HFFc6 (cell line): ENCODE measurements at regions not wholly inside any gene's neighbourhood (a gene's known extent, or its start where the extent isn't known, plus 50 kb on each side); places are given as distances from the start of the nearest gene placed in this dataset.
"Not testable (repeated sequence)": the region's sequence is repeated elsewhere in the genome, so short reads cannot be mapped to it uniquely, and the experiment has no call there.

ENCODE experiments used
- DNase-seq: peaks from one replicate; pipeline ENCODE4 v3.0.0-alpha.2; 2018
- H3K27ac Mint-ChIP-seq: 2 replicates; pipeline ENCODE4 v1.8.0; 2020; ENCODE audit warnings: mild to moderate bottlenecking, mixed read lengths
- H3K27me3 Mint-ChIP-seq: 2 replicates; pipeline ENCODE4 v1.8.0; 2021; ENCODE audit warnings: mild to moderate bottlenecking, moderate library complexity, mixed read lengths; ENCODE audit not compliant: insufficient read depth
- H3K36me3 Mint-ChIP-seq: 2 replicates; pipeline ENCODE4 v1.8.0; 2021; ENCODE audit warnings: low read depth, mixed read lengths
- H3K4me1 Mint-ChIP-seq: 2 replicates; pipeline ENCODE4 v1.8.0; 2020; ENCODE audit warnings: low read depth, mixed read lengths
- H3K4me3 Mint-ChIP-seq: 2 replicates; pipeline ENCODE4 v1.8.0; 2020; ENCODE audit warnings: mild to moderate bottlenecking, moderate library complexity, mixed read lengths
- H3K9me3 Mint-ChIP-seq: 2 replicates; pipeline ENCODE4 v1.8.0; 2020; ENCODE audit warnings: mild to moderate bottlenecking, mixed read lengths
- CTCF ChIP-seq: fragments of 200-600 bp; sonication (generic); IDR thresholded peaks from 2 replicates; pipeline ENCODE4 v1.5.0; 2021; ENCODE audit warnings: antibody characterized with exemption, mild to moderate bottlenecking

GRCh38 chr10:123394382-123394781 is 240.2 kb downstream of the BUB3 start:
- Mint-ChIP-seq H3K9me3 (peaks cover 55% of the 10 kb centered on the region), H3K36me3 (peaks cover 11% of the 10 kb centered on the region), H3K4me3 (no peak overlapping the region), H3K27ac (no peak overlapping the region), H3K27me3 (no peaks in the 10 kb centered on the region), H3K4me1 (no peaks in the 10 kb centered on the region)
- TF ChIP-seq CTCF = no peak
- DNase-seq = no peak

GRCh38 chr10:123395234-123395633 is 241.0 kb downstream of the BUB3 start:
- not testable (repeated sequence) for H3K4me1 Mint-ChIP-seq, H3K27ac Mint-ChIP-seq

GRCh38 chr10:123395906-123396305 is 241.7 kb downstream of the BUB3 start:
- DNase-seq = no peak
- peaks cover 19% of the 10 kb centered on the region for H3K36me3 Mint-ChIP-seq
- no peak for TF ChIP-seq CTCF
- no peaks in the 10 kb centered on the region for H3K4me1 Mint-ChIP-seq
- H3K4me3 Mint-ChIP-seq = no peak overlapping the region
- H3K27ac Mint-ChIP-seq = no peak overlapping the region
- peaks cover 62% of the 10 kb centered on the region for H3K9me3 Mint-ChIP-seq
- H3K27me3 Mint-ChIP-seq = no peaks in the 10 kb centered on the region

More at GRCh38 chr10:123395234-123395633, 241.0 kb downstream of the BUB3 start:
- peaks cover 59% of the 10 kb centered on the region for H3K9me3 Mint-ChIP-seq
- not testable (repeated sequence) for DNase-seq, H3K4me3 Mint-ChIP-seq, H3K27me3 Mint-ChIP-seq
- peaks cover 17% of the 10 kb centered on the region for H3K36me3 Mint-ChIP-seq

- no peak for DNase-seq
- H3K4me3 Mint-ChIP-seq = no peak overlapping the region
- H3K27ac Mint-ChIP-seq = no peak overlapping the region
- peaks cover 68% of the 10 kb centered on the region for H3K9me3 Mint-ChIP-seq
- H3K36me3 Mint-ChIP-seq = peaks cover 15% of the 10 kb centered on the region
- no peak for TF ChIP-seq CTCF
- no peaks in the 10 kb centered on the region for H3K27me3 Mint-ChIP-seq
- H3K4me1 Mint-ChIP-seq = no peaks in the 10 kb centered on the region
Measured at GRCh38 chr10:123398180-123398591, 244.0 kb downstream of the BUB3 start.

- no peak for DNase-seq
- H3K27ac Mint-ChIP-seq = no peak overlapping the region
- no peaks in the 10 kb centered on the region for H3K4me1 Mint-ChIP-seq
- peaks cover 74% of the 10 kb centered on the region for H3K9me3 Mint-ChIP-seq
- H3K4me3 Mint-ChIP-seq = no peak overlapping the region
- H3K36me3 Mint-ChIP-seq = peaks cover 15% of the 10 kb centered on the region
- TF ChIP-seq CTCF = no peak
- no peaks in the 10 kb centered on the region for H3K27me3 Mint-ChIP-seq
Measured at GRCh38 chr10:123398756-123399155, 244.6 kb downstream of the BUB3 start.

- peaks cover 69% of the 10 kb centered on the region for H3K9me3 Mint-ChIP-seq
- no peaks in the 10 kb centered on the region for H3K27me3 Mint-ChIP-seq
- H3K27ac Mint-ChIP-seq = no peak overlapping the region
- no peak overlapping the region for H3K4me3 Mint-ChIP-seq
- H3K4me1 Mint-ChIP-seq = no peaks in the 10 kb centered on the region
- no peak for TF ChIP-seq CTCF
- H3K36me3 Mint-ChIP-seq = peaks cover 15% of the 10 kb centered on the region
- DNase-seq = no peak
Measured at GRCh38 chr10:123399276-123399839, 245.2 kb downstream of the BUB3 start.
